Transverse colon (tissue), 4 donors: ENCODE measurements at regions not wholly inside any gene's neighbourhood (a gene's known extent, or its start where the extent isn't known, plus 50 kb on each side); places are given as distances from the start of the nearest gene placed in this dataset.

Experiments
- DNase-seq: peaks from one replicate; pipeline ENCODE4 v3.0.0-alpha.2; 2019
- H3K27ac ChIP-seq, 4 donors: fragments of 200-600 bp; sonication (generic); 2 replicates each; pipeline ENCODE4 v1.5.1; 2016 to 2018; ENCODE audit warnings: inconsistent platforms in 4 of 4
- H3K27me3 ChIP-seq: fragments of 200-600 bp; sonication (generic); 2 replicates; pipeline ENCODE4 v1.5.1; 2017; ENCODE audit warnings: inconsistent platforms
- H3K36me3 ChIP-seq, 4 donors: fragments of 200-600 bp; sonication (generic); 2 replicates each; pipeline ENCODE4 v1.5.1; 2017 to 2019; ENCODE audit warnings: inconsistent platforms in 4 of 4
- H3K4me1 ChIP-seq, 4 donors: fragments of 200-600 bp; sonication (generic); 2 replicates each; pipeline ENCODE4 v1.5.1; 2017 to 2020; ENCODE audit warnings: inconsistent platforms in 4 of 4
- H3K4me3 ChIP-seq, 4 donors: fragments of 200-600 bp; sonication (generic); 1 replicate in 1 of 4; 2 replicates in 3 of 4; pipeline versions ENCODE4 v1.5.1 to v1.6.1; 2017 to 2019; ENCODE audit warnings: inconsistent platforms in 4 of 4
- H3K9me3 ChIP-seq, 2 donors: fragments of 200-600 bp; sonication (generic); 2 replicates each; pipeline ENCODE4 v1.5.1; 2017 to 2019; ENCODE audit warnings: inconsistent platforms in 2 of 2
- EP300 ChIP-seq: sonication (generic); formaldehyde crosslinking; IDR thresholded peaks from one replicate; pipeline ENCODE4 v1.6.1; 2017; ENCODE audit warnings: antibody characterized with exemption, low read depth
- POLR2A ChIP-seq: fragments of 450-650 bp; IDR thresholded peaks from one replicate; pipeline ENCODE4 v1.6.1; 2016; ENCODE audit warnings: antibody characterized with exemption, mild to moderate bottlenecking, moderate library complexity
- POLR2AphosphoS5 ChIP-seq, 3 donors: sonication (generic); formaldehyde crosslinking; IDR thresholded peaks; one replicate each; pipeline ENCODE4 v1.6.1; 2016; ENCODE audit warnings: antibody characterized with exemption in 3 of 3
- WGBS, 2 donors: methylation state at CpG; one replicate each; pipeline ENCODE4 v1.1.5; 2018; ENCODE audit warnings: low coverage in 1 of 2; 5-methylcytosine and 5-hydroxymethylcytosine counted together
- in situ Hi-C, 4 donors: fragments of 200-750 bp; cut with MboI; loops; one replicate each; pipeline versions ENCODE4 v1.15.0 to v1.15.1; 2017; ENCODE audit warnings: low sequenced_read_pairs in 3 of 4, low pct_ligation_motif_present in 1 of 4, low pct_unique_long_range_greater_than_20kb in 1 of 4
- intact Hi-C: fragments of 100-400 bp; cut with DNase I; formaldehyde crosslinking; loops from one replicate; pipeline ENCODE4 v1.15.1; 2023; ENCODE audit warnings: low total_unique reads
- TF ChIP-seq, protein P1 (sequence below), 5 experiments: fragments of 200-600 bp in 3 of 5; fragments of 450-650 bp in 2 of 5; sonication (generic) in 3 of 5; IDR thresholded peaks; 1 replicate in 2 of 5; 2 replicates in 3 of 5; pipeline ENCODE4 v1.5.1; 2016 to 2017; ENCODE audit warnings: antibody characterized with exemption in 5 of 5, inconsistent platforms in 3 of 5, mild to moderate bottlenecking in 2 of 5, moderate library complexity in 1 of 5

DNA sequence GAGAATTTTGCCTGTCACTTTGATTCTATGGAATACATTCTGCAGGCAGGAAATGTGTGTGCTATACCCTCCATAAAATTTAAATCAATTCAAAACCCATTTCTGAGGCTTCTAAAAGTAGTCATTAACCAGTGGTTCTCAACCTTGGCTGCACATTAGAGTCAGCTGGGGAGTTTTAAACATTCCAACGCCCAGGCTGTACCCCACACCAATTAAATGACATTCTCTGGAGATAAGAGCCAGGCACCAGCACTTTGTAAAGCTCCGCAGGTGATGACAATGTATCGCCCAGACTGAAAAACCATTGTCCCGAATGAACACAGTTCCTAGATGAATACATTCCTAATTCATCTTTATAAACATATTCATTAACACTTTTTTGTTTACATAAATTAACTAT lies 110.6 kb upstream of the MB21D2 start:
- WGBS, 2 donors: 73 to 74% methylated on average over 2 to 4 of the region's 4 CpGs
- DNase-seq: no peak
- no peaks in the 10 kb centered on the region for H3K27me3 ChIP-seq
- no peak overlapping the region for H3K4me3 ChIP-seq
- H3K36me3 ChIP-seq: no peaks in the 10 kb centered on the region
- in situ Hi-C loops: no loop called here
- intact Hi-C loops: no loop called here
- TF ChIP-seq POLR2A: no peak
- TF ChIP-seq POLR2AphosphoS5 (IDR thresholded peaks at IDR 0.05): no peak
- no peak for TF ChIP-seq EP300
- TF ChIP-seq, protein P1, sequence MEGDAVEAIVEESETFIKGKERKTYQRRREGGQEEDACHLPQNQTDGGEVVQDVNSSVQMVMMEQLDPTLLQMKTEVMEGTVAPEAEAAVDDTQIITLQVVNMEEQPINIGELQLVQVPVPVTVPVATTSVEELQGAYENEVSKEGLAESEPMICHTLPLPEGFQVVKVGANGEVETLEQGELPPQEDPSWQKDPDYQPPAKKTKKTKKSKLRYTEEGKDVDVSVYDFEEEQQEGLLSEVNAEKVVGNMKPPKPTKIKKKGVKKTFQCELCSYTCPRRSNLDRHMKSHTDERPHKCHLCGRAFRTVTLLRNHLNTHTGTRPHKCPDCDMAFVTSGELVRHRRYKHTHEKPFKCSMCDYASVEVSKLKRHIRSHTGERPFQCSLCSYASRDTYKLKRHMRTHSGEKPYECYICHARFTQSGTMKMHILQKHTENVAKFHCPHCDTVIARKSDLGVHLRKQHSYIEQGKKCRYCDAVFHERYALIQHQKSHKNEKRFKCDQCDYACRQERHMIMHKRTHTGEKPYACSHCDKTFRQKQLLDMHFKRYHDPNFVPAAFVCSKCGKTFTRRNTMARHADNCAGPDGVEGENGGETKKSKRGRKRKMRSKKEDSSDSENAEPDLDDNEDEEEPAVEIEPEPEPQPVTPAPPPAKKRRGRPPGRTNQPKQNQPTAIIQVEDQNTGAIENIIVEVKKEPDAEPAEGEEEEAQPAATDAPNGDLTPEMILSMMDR (IDR thresholded peaks at IDR 0.05): no peak
- no peak overlapping the region for H3K27ac ChIP-seq
- H3K9me3 ChIP-seq: no peaks in the 10 kb centered on the region
- no peaks in the 10 kb centered on the region for H3K4me1 ChIP-seq

DNA sequence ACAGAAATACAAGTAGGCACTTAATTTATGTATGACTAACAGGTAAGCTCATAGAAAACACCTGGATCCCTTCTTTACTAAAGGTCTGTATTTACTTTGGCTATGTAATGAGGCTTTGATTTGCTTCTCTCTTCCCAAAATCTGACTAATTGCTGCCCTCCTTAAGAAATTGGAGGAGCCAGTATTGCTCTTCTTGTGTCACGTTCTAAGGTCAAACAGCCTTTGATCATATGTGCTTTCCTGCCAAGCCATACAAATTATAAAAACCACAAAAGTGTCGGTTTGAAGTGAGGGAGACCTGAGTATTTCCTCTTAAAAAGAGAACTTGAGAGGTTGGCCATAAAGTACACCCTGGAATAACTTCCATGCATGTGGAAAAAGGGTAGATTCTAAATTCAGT lies 112.1 kb upstream of the MB21D2 start:
- H3K27me3 ChIP-seq: no peaks in the 10 kb centered on the region
- no peak overlapping the region for H3K27ac ChIP-seq
- H3K36me3 ChIP-seq: no peaks in the 10 kb centered on the region
- in situ Hi-C loops (no loop called here), intact Hi-C loops (no loop called here)
- no peak for DNase-seq
- 13 to 24% methylated on average over 2 of the region's 2 CpGs for WGBS, 2 donors
- TF ChIP-seq EP300 (no peak), POLR2AphosphoS5 (IDR thresholded peaks at IDR 0.05) (no peak), POLR2A (no peak)
- TF ChIP-seq, protein P1 (IDR thresholded peaks at IDR 0.05): no peak
- H3K4me3 ChIP-seq: no peak overlapping the region
- H3K9me3 ChIP-seq: no peaks in the 10 kb centered on the region
- H3K4me1 ChIP-seq: no peaks in the 10 kb centered on the region

- in situ Hi-C loops (no loop called here), intact Hi-C loops (no loop called here)
- H3K4me3 ChIP-seq: no peak overlapping the region
- H3K36me3 ChIP-seq: no peaks in the 10 kb centered on the region
- no peak overlapping the region for H3K27ac ChIP-seq
- WGBS, 2 donors: 14% methylated on average over 2 of the region's 2 CpGs
- H3K4me1 ChIP-seq: no peaks in the 10 kb centered on the region
- no peaks in the 10 kb centered on the region for H3K27me3 ChIP-seq
- DNase-seq: no peak
- TF ChIP-seq POLR2A (no peak), EP300 (no peak)
- TF ChIP-seq, protein P1 (IDR thresholded peaks at IDR 0.05): no peak
- no peaks in the 10 kb centered on the region for H3K9me3 ChIP-seq
These were observed 112.6 kb upstream of the MB21D2 start for GRCh38 chr3:193030276-193030675.

GRCh38 chr3:193031911-193032310 lies 114.3 kb upstream of the MB21D2 start:
- intact Hi-C loops (no loop called here), in situ Hi-C loops (no loop called here)
- no peak for DNase-seq
- Histone ChIP-seq H3K27me3 (no peaks in the 10 kb centered on the region), H3K4me3 (no peak overlapping the region), H3K9me3 (no peaks in the 10 kb centered on the region), H3K4me1 (no peaks in the 10 kb centered on the region), H3K27ac (no peak overlapping the region), H3K36me3 (no peaks in the 10 kb centered on the region)
- 67 to 68% methylated on average over 1 to 2 of the region's 2 CpGs for WGBS, 2 donors
- TF ChIP-seq, protein P1 (IDR thresholded peaks at IDR 0.05): no peak
- TF ChIP-seq POLR2A (no peak), POLR2AphosphoS5 (IDR thresholded peaks at IDR 0.05) (no peak), EP300 (no peak)
